GM12878 (cell line): ENCODE measurements at regions not wholly inside any gene's neighbourhood (a gene's known extent, or its start where the extent isn't known, plus 50 kb on each side); places are given as distances from the start of the nearest gene placed in this dataset.

Experiments used
- CHD2 ChIP-seq: IDR thresholded peaks from 2 replicates; pipeline ENCODE4 v1.6.1; 2011; ENCODE audit warnings: low read depth, low read length, improper control_type of control experiment, borderline replicate concordance
- EZH2 ChIP-seq: IDR thresholded peaks from 2 replicates; pipeline ENCODE4 v1.6.1; 2012; ENCODE audit warnings: low read depth, mild to moderate bottlenecking, control low read depth, inconsistent platforms, low read length, borderline replicate concordance; ENCODE audit not compliant: control insufficient read depth
- MEF2A ChIP-seq: IDR thresholded peaks from 2 replicates; pipeline ENCODE4 v1.6.1; 2011; ENCODE audit warnings: low read depth, mild to moderate bottlenecking, low read length, moderate library complexity; ENCODE audit not compliant: insufficient read depth
- NFIC ChIP-seq: IDR thresholded peaks from 2 replicates; pipeline ENCODE4 v1.6.1; 2012; ENCODE audit warnings: low read depth, mild to moderate bottlenecking, inconsistent platforms, low read length, moderate library complexity
- RAD51 ChIP-seq: fragments of 450-650 bp; IDR thresholded peaks from 2 replicates; pipeline ENCODE4 v1.6.1; 2016; ENCODE audit warnings: moderate library complexity, mild to moderate bottlenecking, inconsistent platforms
- RUNX3 ChIP-seq: IDR thresholded peaks from 2 replicates; pipeline ENCODE4 v1.6.1; 2012; ENCODE audit warnings: low read length, inconsistent platforms
- SIN3A ChIP-seq: IDR thresholded peaks from 2 replicates; pipeline ENCODE4 v1.6.1; 2012; ENCODE audit warnings: low read depth, low read length, improper control_type of control experiment
- STAT3 ChIP-seq: IDR thresholded peaks from 2 replicates; pipeline ENCODE4 v1.6.1; 2011; ENCODE audit warnings: low read depth, low read length, improper control_type of control experiment
- SUPT20H ChIP-seq: IDR thresholded peaks from 2 replicates; pipeline ENCODE4 v1.6.1; 2011; ENCODE audit warnings: low read depth, mild to moderate bottlenecking, low read length, moderate library complexity, borderline replicate concordance; ENCODE audit not compliant: control insufficient read depth
- TF ChIP-seq, protein P1 (sequence below): fragments of 450-650 bp; IDR thresholded peaks from 2 replicates; pipeline ENCODE4 v1.6.1; 2017; ENCODE audit warnings: low read depth, mild to moderate bottlenecking, moderate library complexity
- TF ChIP-seq, protein P2 (sequence below): IDR thresholded peaks from 2 replicates; pipeline ENCODE4 v1.6.1; 2012; ENCODE audit warnings: low read length, inconsistent platforms
- TF ChIP-seq, protein P3 (sequence below): fragments of 450-650 bp; IDR thresholded peaks from 2 replicates; pipeline ENCODE4 v1.6.1; 2016; ENCODE audit warnings: mild to moderate bottlenecking
- TF ChIP-seq, protein P4 (sequence below): fragments of 450-650 bp; formaldehyde crosslinking; IDR thresholded peaks from 2 replicates; pipeline ENCODE4 v1.5.0; 2022; ENCODE audit warnings: mild to moderate bottlenecking, missing genetic modification characterization
- TF ChIP-seq, protein P5 (sequence below): fragments of 450-650 bp; IDR thresholded peaks from 2 replicates; pipeline ENCODE4 v1.6.1; 2017; ENCODE audit warnings: mild to moderate bottlenecking, moderate library complexity
- TF ChIP-seq, protein P6 (sequence below): fragments of 450-650 bp; conservative IDR thresholded peaks from 2 replicates; pipeline ENCODE4 v1.6.1; 2017; ENCODE audit warnings: mild to moderate bottlenecking, moderate library complexity

DNA sequence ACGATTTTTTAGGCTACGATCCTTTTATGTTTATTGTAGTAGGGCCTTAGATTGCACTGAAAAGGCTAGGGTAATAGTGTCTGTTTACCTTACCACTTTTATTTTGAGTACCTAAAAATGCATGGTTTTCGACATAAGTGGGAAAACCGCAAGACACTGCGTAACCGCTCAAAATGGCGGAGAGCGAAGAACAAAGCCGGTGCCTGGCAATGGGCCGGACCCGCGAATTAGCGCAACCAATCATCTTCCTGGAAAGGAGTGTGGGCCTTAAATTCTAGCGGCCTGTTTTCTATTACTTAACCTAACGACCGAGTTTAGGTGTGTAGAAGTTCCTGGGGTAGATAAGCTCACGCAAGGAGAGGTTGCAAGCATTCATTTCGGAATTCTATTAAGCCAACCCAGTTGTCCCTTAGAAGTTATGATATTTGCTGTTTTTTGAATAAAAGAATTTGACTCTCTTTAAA is 118.0 kb downstream of the HFE start (continued):
- TF ChIP-seq, protein P1, sequence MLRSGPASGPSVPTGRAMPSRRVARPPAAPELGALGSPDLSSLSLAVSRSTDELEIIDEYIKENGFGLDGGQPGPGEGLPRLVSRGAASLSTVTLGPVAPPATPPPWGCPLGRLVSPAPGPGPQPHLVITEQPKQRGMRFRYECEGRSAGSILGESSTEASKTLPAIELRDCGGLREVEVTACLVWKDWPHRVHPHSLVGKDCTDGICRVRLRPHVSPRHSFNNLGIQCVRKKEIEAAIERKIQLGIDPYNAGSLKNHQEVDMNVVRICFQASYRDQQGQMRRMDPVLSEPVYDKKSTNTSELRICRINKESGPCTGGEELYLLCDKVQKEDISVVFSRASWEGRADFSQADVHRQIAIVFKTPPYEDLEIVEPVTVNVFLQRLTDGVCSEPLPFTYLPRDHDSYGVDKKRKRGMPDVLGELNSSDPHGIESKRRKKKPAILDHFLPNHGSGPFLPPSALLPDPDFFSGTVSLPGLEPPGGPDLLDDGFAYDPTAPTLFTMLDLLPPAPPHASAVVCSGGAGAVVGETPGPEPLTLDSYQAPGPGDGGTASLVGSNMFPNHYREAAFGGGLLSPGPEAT = no peak
- TF ChIP-seq SUPT20H (no peak), MEF2A (no peak), RUNX3 (peak; percentile 97), STAT3 (no peak), NFIC (no peak; the same call in 1 of the 2 replicates), CHD2 (no peak), EZH2 (no peak), RAD51 (no peak), SIN3A (peak; percentile 54; the same call in 1 of the 2 replicates)
- TF ChIP-seq, protein P2, sequence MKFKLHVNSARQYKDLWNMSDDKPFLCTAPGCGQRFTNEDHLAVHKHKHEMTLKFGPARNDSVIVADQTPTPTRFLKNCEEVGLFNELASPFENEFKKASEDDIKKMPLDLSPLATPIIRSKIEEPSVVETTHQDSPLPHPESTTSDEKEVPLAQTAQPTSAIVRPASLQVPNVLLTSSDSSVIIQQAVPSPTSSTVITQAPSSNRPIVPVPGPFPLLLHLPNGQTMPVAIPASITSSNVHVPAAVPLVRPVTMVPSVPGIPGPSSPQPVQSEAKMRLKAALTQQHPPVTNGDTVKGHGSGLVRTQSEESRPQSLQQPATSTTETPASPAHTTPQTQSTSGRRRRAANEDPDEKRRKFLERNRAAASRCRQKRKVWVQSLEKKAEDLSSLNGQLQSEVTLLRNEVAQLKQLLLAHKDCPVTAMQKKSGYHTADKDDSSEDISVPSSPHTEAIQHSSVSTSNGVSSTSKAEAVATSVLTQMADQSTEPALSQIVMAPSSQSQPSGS = peak; percentile 33; the same call in 1 of the 2 replicates
- TF ChIP-seq, protein P3, sequence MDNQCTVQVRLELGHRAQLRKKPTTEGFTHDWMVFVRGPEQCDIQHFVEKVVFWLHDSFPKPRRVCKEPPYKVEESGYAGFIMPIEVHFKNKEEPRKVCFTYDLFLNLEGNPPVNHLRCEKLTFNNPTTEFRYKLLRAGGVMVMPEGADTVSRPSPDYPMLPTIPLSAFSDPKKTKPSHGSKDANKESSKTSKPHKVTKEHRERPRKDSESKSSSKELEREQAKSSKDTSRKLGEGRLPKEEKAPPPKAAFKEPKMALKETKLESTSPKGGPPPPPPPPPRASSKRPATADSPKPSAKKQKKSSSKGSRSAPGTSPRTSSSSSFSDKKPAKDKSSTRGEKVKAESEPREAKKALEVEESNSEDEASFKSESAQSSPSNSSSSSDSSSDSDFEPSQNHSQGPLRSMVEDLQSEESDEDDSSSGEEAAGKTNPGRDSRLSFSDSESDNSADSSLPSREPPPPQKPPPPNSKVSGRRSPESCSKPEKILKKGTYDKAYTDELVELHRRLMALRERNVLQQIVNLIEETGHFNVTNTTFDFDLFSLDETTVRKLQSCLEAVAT = peak; percentile 35; the same call in 1 of the 2 replicates
- TF ChIP-seq, protein P4, sequence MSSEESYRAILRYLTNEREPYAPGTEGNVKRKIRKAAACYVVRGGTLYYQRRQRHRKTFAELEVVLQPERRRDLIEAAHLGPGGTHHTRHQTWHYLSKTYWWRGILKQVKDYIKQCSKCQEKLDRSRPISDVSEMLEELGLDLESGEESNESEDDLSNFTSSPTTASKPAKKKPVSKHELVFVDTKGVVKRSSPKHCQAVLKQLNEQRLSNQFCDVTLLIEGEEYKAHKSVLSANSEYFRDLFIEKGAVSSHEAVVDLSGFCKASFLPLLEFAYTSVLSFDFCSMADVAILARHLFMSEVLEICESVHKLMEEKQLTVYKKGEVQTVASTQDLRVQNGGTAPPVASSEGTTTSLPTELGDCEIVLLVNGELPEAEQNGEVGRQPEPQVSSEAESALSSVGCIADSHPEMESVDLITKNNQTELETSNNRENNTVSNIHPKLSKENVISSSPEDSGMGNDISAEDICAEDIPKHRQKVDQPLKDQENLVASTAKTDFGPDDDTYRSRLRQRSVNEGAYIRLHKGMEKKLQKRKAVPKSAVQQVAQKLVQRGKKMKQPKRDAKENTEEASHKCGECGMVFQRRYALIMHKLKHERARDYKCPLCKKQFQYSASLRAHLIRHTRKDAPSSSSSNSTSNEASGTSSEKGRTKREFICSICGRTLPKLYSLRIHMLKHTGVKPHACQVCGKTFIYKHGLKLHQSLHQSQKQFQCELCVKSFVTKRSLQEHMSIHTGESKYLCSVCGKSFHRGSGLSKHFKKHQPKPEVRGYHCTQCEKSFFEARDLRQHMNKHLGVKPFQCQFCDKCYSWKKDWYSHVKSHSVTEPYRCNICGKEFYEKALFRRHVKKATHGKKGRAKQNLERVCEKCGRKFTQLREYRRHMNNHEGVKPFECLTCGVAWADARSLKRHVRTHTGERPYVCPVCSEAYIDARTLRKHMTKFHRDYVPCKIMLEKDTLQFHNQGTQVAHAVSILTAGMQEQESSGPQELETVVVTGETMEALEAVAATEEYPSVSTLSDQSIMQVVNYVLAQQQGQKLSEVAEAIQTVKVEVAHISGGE (CRISPR knock-in tag) = no peak
- TF ChIP-seq, protein P5, sequence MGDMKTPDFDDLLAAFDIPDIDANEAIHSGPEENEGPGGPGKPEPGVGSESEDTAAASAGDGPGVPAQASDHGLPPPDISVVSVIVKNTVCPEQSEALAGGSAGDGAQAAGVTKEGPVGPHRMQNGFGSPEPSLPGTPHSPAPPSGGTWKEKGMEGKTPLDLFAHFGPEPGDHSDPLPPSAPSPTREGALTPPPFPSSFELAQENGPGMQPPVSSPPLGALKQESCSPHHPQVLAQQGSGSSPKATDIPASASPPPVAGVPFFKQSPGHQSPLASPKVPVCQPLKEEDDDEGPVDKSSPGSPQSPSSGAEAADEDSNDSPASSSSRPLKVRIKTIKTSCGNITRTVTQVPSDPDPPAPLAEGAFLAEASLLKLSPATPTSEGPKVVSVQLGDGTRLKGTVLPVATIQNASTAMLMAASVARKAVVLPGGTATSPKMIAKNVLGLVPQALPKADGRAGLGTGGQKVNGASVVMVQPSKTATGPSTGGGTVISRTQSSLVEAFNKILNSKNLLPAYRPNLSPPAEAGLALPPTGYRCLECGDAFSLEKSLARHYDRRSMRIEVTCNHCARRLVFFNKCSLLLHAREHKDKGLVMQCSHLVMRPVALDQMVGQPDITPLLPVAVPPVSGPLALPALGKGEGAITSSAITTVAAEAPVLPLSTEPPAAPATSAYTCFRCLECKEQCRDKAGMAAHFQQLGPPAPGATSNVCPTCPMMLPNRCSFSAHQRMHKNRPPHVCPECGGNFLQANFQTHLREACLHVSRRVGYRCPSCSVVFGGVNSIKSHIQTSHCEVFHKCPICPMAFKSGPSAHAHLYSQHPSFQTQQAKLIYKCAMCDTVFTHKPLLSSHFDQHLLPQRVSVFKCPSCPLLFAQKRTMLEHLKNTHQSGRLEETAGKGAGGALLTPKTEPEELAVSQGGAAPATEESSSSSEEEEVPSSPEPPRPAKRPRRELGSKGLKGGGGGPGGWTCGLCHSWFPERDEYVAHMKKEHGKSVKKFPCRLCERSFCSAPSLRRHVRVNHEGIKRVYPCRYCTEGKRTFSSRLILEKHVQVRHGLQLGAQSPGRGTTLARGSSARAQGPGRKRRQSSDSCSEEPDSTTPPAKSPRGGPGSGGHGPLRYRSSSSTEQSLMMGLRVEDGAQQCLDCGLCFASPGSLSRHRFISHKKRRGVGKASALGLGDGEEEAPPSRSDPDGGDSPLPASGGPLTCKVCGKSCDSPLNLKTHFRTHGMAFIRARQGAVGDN = 0 out of 2 replicates have a peak, but pooled peaks have one; percentile 56
- TF ChIP-seq, protein P6, sequence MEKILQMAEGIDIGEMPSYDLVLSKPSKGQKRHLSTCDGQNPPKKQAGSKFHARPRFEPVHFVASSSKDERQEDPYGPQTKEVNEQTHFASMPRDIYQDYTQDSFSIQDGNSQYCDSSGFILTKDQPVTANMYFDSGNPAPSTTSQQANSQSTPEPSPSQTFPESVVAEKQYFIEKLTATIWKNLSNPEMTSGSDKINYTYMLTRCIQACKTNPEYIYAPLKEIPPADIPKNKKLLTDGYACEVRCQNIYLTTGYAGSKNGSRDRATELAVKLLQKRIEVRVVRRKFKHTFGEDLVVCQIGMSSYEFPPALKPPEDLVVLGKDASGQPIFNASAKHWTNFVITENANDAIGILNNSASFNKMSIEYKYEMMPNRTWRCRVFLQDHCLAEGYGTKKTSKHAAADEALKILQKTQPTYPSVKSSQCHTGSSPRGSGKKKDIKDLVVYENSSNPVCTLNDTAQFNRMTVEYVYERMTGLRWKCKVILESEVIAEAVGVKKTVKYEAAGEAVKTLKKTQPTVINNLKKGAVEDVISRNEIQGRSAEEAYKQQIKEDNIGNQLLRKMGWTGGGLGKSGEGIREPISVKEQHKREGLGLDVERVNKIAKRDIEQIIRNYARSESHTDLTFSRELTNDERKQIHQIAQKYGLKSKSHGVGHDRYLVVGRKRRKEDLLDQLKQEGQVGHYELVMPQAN = no peak
